Activated CD8-positive, alpha-beta memory T cell treated with anti-CD3 and anti-CD28 coated beads, Interleukin-2, amount 50 U/mL, for 24 hours (primary cell): ENCODE measurements at regions not wholly inside any gene's neighbourhood (a gene's known extent, or its start where the extent isn't known, plus 50 kb on each side); places are given as distances from the start of the nearest gene placed in this dataset.
"Not testable (repeated sequence)": the region's sequence is repeated elsewhere in the genome, so short reads cannot be mapped to it uniquely, and the experiment has no call there.

Source experiments
- DNase-seq: peaks from one replicate; pipeline ENCODE4 v3.0.0-alpha.2; 2020; ENCODE audit errors: extremely low read depth

DNA sequence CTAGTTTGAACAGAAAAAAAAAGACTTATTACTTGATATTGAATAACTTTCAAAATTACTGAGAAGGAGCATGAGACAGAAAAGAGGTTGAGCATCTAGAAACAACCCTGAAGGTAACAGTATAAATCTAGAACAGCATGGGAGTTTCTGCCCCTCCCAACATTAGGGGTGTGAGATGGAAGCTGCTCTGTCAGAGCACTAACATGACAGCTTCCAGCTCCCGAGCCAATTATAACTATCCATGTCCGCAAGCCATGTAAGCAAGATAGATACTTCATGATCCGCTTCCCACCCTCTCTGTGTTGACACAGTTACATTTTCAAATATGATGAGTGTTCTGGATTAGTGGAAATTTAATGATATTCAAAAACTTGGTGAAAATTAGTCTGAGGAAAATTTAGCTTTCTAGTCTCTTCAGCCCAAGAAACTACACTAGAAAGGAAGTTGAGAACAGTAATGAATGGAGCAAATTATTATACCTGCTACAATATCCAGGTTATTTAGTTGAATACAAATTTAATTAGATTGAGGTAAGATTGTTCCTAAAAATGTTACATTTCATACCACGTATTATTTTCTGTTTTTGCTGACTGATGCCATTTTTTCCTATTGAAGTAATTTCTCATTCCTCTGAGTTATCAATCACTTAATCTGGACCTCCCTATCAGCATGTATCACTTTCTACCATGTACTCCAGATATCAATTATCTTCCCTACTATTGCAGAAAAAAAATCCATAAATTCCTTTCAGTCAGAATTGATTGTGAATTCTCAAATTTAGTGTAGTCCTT is 129.3 kb upstream of the SLIT2 start:
- no peak for DNase-seq

DNA sequence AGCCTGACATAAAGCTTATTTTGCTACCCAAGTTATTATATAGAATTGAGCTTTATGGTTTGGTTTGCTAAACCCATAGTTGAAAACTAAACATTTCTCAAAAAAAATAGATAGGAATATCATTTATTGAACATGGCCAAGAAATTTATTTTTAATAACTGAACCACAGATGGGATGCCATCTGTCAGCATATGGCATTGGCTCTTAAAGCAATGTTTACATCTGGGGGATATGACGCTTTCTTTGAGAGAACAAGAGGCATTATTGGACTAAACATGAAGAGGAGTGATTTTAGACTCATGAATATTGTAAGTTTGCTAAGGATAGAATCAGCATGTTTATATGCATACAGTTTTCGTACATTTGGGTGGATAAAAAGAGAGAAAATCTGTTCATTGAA is 132.6 kb upstream of the SLIT2 start:
- no peak for DNase-seq

DNA sequence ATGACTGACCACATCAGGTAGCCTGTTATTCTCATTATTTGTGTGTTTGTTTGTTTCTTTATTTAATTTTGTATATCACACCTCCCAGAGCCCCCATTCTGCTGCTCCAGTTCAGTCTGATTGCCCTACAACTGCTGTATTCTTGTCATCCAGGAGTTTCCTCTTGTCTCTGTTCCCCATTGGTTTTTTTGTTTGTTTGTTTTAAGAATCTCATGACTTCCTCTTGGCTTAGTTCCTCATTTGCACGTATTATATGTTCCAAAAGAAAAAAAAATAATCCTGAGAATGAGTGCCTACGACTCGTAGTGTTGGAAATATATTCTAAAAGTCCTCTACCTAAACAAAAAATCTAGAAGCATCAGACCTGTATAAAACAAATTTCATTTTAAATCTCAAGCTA is 142.3 kb upstream of the SLIT2 start:
- DNase-seq, result no peak

DNA sequence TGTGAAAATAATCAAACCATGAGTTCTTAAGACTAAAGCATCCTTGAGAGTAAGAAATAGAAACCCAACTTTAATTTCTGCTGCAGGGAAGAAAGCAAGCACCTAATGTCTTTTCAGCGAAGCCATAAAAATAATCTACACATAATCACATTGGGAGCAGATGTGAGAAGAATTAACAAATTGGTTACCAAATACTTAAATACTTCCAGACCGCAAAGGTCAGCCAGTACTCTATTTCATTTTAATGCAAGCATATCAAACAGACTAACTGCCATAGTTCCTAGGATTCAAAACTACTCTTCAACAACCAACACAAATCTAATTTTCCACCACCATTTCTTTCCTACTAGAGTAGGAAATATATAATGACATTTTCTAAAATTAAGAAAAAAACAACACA is 144.8 kb upstream of the SLIT2 start:
- DNase-seq, result no peak

DNA sequence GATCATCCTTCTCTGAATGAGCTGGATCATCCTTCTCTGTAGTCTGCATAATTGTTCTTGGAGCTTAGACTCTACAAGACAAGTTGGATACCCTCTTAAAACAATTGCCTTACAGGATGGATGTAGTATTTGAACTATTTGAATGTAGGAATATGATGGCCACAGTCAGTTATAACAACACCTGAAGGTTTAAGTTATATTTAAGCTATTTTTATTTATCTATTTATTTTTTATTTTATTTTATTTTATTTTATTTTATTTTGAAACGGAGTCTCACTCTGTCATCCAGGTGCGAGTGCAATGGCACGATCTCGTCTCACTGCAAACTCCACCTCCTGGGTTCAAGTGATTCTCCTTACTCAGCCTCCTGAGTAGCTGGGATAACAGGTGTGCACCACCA is 149.9 kb upstream of the SLIT2 start:
- DNase-seq, result no peak

DNA sequence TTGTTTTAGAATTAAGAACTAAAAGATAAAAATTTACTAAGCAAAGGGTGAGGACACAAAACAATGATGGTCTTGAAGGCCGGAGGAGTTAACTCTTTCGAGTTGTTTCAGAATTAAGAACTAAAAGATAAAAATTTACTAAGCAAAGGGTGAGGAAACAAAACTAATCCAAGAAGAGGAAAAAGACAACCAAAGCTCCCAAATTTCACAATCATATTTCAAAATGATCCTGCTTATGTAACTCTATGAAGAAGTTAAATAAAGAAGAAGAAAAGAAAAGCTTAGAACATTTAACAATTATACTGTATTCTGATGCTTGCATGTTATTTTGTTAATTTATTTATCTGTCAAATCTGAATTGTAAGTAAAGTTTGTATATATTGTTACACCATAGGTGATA is 154.8 kb upstream of the SLIT2 start:
- DNase-seq, result no peak

DNA sequence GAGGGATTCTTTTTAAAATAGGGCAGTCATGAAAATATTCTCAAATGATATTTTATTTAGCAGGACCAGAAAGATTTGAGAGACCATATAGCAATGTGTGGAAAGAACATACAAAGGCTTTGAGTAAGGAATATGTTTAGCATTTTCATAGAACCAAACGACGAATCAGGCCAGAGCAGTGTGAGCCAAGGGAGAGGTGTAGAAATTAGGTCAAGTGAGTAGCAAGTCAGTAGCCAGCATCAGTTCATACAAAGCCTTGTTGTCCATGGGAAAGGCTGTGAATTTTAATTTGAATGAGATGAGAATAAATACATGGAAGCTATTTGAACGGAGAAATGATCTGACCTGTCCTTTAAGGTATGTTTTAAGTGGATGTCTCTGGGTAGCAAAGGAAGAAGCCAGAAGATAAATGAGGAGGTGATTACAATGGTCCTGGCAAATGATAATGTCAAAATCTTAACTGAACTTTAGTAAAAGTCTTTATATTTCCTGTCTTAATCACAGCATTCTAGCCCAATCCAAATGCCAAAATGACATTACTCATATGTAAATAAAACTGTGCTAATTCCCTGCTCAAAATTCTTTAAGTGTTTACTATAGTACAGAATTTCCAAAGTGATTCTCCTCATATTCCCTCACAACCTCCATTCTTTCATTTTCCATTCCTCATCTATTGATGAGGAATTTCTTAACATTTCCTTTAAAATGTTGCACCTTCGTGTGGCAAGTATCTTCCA is 155.7 kb upstream of the SLIT2 start:
- no peak for DNase-seq

DNA sequence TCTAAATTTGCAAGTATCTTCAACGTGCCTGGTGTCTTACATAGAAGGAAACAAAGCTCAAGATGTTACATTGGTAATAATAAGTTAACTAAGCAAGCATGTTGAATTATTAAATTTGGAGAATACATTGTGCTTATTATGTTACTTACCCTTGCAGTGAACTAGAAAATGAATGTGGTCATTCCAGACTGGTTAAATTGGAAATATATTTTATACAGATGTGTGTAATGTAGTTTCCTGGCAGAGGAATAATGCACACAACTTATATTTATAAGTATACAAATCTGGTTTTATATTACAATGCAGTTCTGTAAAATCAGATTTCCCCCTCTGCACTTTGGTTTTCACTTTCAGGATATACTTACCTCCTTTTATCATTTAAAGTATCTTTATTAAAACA is 159.9 kb upstream of the SLIT2 start:
- no peak for DNase-seq

DNA sequence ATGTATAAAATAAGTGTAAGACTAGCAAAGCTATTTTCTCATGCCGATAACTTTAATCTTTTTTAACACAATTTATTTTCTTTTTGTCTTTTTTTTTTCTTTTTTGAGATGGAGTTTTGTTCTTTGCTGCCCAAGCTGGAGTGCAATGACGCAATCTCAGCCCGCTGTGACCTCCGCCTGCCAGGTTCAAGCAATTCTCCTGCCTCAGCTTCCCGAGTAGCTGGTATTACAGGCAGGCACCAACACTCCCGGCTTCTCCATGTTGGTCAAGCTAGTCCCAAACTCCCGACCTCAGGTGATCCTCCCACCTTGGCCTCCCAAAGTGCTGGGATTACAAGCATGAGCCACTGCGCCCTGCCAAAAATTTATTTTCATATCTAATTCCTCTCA is 164.2 kb upstream of the SLIT2 start:
- DNase-seq, result no peak

DNA sequence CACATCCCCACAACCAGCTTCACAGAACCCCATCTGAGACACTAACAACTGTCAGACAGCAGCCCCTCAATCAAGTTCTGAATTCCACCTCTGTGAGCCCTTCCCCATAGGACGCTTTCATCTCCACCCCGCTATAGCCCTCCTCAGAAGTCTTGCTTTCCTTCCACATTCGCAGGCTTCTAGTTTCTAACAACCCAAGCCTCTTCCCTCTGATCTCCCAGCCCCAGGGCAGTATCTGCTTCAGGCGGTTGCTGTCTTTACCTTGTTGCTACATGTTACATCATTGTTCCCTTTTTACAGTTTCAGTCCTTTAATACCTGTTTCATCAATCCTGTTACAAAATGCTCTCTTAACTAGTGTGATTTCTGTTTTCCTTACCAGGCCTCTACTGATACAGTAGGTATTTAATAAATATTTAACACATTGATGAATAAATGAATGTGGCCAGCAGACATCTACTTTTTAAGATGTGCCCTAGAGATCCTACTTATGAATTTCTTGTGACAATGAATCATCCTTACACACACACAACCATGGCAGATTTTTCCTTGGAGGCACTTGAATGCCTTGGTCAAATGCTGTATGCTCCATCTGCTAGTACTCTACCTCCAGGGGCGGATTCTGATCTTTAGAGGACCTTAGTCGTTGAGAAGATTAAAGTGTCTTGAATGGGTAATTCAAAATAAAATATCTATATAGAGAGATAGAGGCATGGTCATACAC is 164.7 kb upstream of the SLIT2 start:
- no peak for DNase-seq

DNA sequence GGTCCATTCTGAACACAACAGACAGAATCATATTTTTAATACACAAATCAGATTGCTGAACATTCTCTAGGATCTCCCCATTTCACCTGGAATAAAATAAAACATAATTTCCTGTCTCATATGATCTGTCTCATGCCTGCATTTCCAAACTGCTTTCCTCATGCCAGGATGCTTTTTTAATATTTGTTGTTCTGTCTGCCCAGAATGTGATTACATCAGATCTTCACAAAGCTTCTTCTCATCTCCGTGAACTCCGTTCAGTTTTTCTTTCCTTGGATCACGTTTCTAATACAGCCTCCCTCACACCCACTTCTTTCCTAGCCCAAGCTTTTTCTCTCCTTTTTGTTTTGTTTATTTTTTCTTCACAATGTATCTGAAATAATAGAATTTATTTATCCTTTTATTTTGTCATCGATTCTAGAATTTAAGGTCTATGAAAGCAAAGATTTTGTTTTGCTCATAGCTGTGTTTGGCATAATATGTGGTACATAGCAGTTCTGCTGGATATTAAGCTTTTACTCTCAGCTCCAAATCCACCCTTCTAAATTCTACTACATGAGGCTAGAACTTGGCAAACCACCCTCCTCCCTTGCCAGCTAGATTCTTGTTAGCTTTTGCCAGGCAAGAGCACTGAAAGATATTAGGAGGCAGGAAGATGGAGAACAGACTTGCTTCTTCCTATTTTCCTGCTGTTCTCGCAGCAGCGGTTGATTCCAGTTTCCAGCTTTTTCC is 165.5 kb upstream of the SLIT2 start:
- DNase-seq, result no peak

DNA sequence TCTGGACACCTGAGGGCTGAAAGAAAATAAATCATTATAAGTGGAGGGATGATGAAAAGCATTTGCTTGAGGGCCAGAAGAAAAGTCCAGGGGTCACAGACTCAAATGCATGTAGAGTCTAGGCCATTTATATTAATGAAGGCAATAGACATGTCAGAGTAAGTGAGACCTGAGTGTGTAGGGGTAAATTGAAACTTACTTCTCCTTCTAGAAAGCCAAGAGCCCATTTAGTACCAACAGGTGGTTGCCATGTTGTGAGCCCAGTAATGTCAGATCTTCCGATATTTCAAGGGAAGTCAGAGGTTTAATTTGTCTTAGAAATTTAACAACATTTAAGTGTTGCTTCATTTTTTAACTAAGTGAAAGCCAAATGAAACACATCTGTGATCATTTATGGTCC is 166.1 kb upstream of the SLIT2 start:
- DNase-seq, result no peak

DNA sequence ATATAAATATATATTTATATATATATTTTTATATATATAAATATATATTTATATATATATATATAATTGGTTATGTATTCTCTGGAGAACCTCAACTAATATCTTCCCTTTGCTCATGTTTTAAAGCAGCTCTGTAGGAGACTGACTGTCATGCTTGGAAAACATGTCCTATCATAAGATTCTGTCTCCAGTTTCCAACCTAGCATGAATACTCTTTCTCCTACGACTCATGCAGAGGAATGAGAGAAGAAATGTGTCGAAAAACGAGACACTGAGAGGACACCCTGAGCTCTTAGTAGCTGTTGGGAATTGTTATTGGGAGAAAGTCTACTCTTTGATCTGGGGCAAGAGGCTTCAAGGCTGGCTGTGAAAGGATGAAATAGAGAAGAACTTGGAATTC is 166.5 kb upstream of the SLIT2 start:
- DNase-seq, result no peak

DNA sequence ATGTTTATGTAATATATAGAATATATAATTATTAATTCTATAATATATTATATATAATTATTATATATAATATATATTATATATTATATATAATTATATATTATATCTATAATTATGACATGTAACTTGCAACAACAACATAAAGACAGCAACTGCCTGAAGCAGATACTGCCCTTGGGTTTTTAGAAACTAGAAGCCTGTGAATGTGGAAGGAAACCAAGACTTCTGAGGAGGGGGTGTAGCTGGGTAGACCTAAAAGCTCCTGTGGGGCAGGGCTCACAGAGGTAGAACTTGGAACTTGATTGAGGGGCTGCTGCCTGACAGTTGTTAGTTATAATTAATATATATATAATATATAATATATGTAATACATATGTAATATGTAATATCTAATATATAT is 167.2 kb upstream of the SLIT2 start:
- DNase-seq, result no peak

DNA sequence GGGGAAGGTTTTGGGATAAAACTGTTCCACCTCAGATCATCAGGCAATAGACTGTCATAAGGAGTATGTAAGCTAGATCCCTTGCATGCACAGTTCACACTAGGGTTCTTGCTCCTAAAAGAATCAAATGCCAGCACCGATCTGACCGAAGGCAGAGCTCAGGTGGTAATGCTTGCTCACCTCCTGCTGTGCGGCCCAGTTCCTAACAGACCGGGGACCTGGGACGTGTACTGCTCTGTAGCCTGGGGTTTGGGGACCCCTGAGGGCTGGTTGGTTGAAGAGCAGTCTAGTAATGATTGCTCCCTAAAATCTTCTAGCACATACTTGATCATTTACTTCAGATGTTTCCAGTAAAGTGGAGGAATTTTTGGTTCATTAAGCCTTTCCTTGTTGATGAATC is 173.1 kb upstream of the SLIT2 start:
- no peak for DNase-seq

DNA sequence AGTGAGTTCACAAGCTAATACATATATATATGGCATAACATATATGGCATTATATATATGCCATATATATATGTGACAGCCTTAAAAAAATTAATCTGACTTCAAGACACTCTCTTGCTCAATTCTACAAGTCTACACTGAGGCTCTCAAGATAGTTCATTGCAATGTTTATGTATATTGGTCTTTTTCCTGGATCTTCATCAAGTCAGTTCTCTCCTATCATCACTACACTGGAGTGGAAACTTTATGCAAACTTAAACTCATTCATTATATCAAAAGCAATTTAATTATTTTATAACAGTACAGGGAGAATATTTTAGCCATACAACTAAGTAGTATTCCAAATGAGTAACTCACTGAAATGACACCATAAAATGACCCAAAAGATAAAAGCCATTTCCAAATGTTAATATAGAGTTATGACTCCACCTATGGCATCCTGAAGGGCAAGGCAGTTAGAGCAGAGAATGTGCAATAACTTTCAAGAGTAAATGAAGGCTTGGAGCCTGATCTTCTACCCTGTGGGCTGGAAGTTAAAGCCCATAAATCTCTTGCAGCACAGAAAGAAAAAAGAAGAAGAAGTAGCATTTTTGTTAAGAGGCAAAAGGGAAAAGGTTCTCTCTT is 176.3 kb upstream of the SLIT2 start:
- no peak for DNase-seq

DNA sequence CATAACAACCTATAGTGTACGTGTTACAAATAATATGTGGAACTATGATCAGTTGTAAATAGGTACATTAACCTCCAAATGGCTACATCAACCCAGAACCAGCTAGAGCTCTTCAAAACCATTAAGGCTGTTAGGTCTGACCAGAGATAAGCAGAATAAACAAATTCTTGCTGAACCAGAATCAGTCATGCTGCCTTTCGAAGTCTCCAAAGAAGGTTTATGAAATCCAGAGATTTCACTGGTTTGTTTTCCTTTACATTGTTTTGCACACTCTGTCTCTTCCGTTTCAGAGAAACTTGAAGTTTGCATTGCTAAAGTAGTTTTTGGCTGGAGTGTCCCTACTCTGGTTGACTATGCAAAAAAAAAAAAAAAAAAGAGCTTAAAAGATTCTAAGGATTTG is 177.3 kb upstream of the SLIT2 start:
- no peak for DNase-seq

DNA sequence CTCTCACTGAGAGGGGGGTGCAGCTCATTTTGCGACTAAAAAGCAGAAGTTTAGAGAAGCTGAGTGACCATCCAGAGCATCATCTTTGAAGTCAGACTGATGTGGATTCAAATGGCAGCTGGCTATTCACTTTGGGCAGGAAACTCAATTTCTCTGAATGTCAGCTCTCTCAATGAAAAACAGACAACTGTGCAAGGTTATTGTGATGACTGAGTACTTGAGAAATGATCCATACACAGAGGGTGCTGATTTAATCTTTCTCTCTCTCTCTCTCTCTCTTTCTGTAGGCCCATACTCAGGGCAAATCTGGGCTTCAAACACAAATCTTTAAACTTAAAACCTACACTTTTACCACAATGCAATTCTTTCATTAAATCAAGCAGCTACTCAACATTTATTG is 185.8 kb upstream of the SLIT2 start:
- DNase-seq, result no peak

DNA sequence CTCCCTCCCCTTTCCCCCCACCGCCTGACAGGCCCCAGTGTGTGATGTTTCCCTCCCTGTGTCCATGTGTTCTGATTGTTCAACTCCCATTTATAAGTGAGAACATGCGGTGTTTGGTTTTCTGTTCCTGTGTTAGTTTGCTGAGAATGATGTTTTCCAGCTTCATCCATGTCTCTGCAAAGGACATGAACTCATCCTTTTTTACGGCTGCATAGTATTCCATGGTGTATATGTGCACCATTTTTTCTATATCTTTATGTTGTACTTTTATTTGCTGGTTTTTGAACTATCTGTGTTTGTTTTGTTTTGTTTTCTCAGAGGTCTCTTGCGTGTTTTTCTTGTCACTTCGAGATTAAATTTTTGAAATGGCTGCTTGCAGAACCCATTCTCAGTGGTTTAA is 188.8 kb upstream of the SLIT2 start:
- DNase-seq, result not testable (repeated sequence)

DNA sequence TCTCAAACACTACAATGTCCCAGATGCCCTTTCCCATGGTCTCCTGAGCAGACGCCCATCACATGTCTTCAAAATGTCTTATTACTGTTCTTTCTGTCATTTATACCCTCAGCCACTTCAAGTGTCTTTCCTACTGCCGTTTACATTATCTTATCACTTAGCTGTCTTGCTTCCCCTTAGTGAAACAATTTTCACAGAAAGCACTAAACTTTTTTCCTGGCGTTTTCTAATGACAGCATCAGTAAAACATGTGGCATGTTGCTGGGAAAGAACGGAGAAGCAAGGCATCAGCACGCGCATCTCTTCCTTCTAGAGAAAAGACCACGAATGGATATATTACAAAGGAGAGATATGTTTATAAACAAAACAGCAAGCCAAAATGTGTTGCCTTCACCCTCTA is 189.7 kb upstream of the SLIT2 start:
- no peak for DNase-seq

DNA sequence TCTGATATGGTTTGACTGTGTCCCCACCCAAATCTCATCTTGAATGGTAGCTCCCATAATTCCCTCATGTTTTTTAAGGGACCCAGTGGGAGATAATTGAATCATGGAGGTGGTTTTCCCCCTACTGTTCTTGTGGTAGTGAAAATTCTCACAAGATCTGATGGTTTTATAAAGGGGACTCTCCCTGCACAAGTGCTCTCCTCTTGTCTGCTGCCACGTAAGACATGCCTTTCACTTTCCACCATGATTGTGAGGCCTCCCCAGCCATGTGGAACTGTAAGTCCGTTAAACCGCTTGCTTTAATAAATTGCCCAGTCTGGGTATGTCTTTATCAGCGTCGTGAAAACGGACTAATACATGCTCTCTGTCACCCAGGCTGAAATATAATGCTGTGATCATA is 200.9 kb upstream of the SLIT2 start:
- no peak for DNase-seq

DNA sequence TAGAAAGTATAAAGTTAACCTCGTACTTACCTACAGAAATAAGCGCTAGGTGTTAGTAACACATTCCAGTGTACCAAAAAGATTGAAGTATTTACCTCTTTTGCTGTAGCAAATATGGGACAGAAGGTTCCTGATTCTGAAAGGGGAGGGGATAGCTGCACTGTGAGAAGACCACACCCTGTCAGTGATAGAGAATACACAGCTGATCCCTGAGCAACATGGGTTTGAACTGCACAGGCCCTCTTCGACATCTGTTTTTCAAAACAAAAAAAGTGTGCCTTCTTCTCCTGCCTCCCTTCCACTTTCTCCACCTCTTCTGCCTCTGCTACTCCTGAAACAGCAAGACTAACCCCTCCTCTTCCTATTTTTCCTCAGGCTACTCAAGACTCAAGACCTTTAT is 201.8 kb upstream of the SLIT2 start:
- DNase-seq, result no peak
